ENCODE measurements at regions not wholly inside any gene's neighbourhood (a gene's known extent, or its start where the extent isn't known, plus 50 kb on each side); places are given as distances from the start of the nearest gene placed in this dataset.

DNA sequence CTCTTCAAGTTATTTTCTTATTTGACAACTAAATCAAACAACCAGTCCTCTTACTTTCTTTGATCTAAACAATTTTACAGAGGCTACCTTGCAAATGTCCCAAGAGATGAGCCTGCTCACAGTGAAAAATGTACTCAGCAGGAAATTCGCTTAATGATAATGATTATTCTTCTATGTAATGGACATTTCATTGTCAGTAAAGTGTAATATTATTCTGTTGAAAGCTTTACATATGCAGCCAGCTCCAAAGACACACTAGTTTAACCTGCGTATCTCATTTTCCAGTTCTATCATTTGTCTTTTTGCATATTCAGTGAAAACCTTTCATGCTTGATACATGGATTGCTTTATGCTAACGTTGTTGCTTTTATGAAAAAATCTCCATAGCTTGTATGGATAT is 758.7 kb upstream of the ZNF608 start:
- TF ChIP-seq, protein P1, sequence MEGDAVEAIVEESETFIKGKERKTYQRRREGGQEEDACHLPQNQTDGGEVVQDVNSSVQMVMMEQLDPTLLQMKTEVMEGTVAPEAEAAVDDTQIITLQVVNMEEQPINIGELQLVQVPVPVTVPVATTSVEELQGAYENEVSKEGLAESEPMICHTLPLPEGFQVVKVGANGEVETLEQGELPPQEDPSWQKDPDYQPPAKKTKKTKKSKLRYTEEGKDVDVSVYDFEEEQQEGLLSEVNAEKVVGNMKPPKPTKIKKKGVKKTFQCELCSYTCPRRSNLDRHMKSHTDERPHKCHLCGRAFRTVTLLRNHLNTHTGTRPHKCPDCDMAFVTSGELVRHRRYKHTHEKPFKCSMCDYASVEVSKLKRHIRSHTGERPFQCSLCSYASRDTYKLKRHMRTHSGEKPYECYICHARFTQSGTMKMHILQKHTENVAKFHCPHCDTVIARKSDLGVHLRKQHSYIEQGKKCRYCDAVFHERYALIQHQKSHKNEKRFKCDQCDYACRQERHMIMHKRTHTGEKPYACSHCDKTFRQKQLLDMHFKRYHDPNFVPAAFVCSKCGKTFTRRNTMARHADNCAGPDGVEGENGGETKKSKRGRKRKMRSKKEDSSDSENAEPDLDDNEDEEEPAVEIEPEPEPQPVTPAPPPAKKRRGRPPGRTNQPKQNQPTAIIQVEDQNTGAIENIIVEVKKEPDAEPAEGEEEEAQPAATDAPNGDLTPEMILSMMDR (IDR thresholded peaks at IDR 0.05): no peak
- no peak for ATAC-seq
- Histone ChIP-seq H3K36me3 (ENCODE audit: low read depth) (no peaks in the 10 kb centered on the region), H3K4me1 (ENCODE audit: low read depth) (no peaks in the 10 kb centered on the region), H3K9me3 (no peaks in the 10 kb centered on the region), H3K4me3 (no peak overlapping the region)
- intact Hi-C loops (cut with DNase I, micrococcal nuclease): no loop called here
- no peak for DNase-seq

DNA sequence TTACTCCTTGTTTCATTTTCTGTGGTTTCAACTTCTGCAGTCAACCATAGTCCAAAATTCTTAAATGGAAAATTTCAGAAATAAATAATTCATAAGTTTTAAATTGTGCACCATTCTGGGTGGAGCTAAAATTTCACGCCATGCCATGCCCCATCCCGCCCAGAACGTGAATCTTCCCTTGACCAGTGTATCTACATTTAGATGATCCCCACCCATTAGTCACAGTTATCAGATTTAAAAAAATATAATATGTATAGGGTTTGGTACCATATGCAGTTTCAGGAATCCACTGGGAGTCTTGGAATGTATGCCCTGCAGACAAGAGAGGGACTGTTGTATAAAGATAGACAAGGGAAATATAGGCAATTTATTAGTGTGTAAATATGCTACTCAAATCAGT is 759.7 kb upstream of the ZNF608 start:
- Histone ChIP-seq H3K36me3 (ENCODE audit: low read depth) (no peaks in the 10 kb centered on the region), H3K4me3 (no peak overlapping the region), H3K9me3 (no peaks in the 10 kb centered on the region), H3K4me1 (ENCODE audit: low read depth) (no peaks in the 10 kb centered on the region)
- ATAC-seq (no peak), DNase-seq (no peak)
- intact Hi-C loops (cut with DNase I, micrococcal nuclease): no loop called here
- TF ChIP-seq, protein P1 (IDR thresholded peaks at IDR 0.05): no peak

DNA sequence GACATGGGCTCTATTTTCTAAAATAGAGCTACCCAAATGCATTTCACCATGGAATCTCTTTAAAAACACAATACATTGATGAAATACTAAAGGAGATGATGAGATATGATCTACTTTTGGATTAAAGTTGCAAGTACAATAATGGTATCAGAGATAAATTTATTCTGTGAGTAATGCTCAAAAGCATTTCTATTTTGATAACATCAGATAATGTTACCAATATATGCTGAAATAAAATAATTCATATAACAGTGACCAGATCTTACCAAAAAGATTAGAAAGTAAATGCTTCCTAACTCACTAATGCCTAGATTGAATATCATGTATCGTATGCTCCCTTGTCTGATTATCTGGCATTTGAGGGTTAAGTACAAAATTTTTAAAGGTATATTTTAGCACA is 761.8 kb upstream of the ZNF608 start:
- TF ChIP-seq, protein P1 (IDR thresholded peaks at IDR 0.05): no peak
- Histone ChIP-seq H3K9me3 (no peaks in the 10 kb centered on the region), H3K4me3 (no peak overlapping the region), H3K4me1 (ENCODE audit: low read depth) (no peaks in the 10 kb centered on the region), H3K36me3 (ENCODE audit: low read depth) (no peaks in the 10 kb centered on the region)
- intact Hi-C loops (cut with DNase I, micrococcal nuclease): no loop called here
- no peak for DNase-seq
- no peak for ATAC-seq

DNA sequence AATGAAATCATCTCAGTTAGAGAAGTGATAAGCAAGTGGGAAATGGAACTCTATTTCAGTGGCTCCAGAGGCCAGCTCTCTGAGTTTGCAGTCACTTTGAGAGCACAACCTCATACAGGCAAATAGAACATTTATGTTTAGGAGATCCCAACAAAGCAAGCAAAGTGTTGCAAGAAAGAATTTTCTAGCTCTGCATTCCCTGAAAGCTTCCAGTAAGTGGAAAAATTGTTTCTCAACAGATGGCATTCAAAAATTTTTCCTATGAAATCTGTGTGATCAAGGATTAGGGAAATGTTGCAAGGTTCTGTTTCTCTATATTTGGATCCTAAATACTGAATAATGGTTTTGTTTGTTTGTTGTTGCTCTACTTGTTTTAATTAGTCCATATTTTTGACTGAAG is 764.2 kb upstream of the ZNF608 start:
- Histone ChIP-seq H3K9me3 (no peaks in the 10 kb centered on the region), H3K4me1 (ENCODE audit: low read depth) (no peaks in the 10 kb centered on the region), H3K4me3 (no peak overlapping the region), H3K36me3 (ENCODE audit: low read depth) (no peaks in the 10 kb centered on the region)
- intact Hi-C loops (cut with DNase I, micrococcal nuclease): no loop called here
- no peak for ATAC-seq
- TF ChIP-seq, protein P1 (IDR thresholded peaks at IDR 0.05): no peak
- DNase-seq: no peak

DNA sequence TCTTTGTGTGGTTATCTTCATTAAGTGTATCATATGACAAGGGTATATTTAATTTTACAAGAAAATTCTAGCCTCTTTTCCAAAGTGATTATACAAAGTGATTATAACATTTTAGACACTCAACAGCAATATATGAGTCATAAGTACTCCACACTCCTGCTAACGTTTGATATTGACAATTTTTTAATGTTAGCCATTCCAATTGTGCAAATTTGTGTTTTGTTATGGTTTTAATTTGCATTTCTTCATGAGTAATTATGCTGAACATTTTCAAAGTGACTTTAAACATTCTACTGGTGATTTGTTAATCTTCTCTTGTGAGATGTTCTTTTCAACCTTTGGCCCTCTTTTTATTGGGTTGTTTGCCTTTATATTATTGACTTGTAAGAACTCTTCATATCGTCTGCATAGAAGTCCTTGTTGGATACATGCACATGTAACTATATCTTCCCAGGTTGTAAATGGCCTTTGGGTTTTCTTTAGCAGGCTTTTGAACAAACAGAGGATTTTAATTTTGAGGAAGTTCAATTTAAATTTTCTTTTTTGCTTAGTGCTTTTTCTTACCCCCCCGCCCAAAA is 771.6 kb upstream of the ZNF608 start:
- TF ChIP-seq, protein P1 (IDR thresholded peaks at IDR 0.05): no peak
- Histone ChIP-seq H3K4me1 (ENCODE audit: low read depth) (no peaks in the 10 kb centered on the region), H3K9me3 (no peaks in the 10 kb centered on the region), H3K4me3 (no peak overlapping the region), H3K36me3 (ENCODE audit: low read depth) (no peaks in the 10 kb centered on the region)
- intact Hi-C loops (cut with DNase I, micrococcal nuclease): no loop called here
- DNase-seq: no peak
- ATAC-seq: peak; percentile 84

DNA sequence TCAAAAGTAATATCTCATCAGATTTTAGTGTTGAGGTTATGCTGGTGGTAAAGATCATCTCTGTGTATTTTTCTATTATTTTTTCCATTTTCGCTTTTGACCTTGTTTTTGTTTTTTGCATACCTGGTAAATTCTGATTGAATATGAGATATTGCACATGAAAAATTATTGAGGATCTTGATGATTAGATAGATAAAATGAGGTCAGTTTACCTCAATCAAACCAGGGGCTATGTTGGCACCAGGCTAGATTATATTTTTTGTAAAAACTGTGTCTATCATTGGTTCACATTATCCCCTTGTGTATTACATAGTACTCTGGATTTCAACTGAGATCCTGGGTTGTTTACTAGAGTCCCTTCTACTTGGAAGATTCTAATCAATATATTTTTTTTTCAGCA is 774.9 kb upstream of the ZNF608 start:
- H3K4me1 ChIP-seq (ENCODE audit: low read depth): no peaks in the 10 kb centered on the region
- no peak overlapping the region for H3K4me3 ChIP-seq
- DNase-seq: no peak
- no peaks in the 10 kb centered on the region for H3K9me3 ChIP-seq
- ATAC-seq: no peak
- intact Hi-C loops (cut with DNase I, micrococcal nuclease): no loop called here
- TF ChIP-seq, protein P1 (IDR thresholded peaks at IDR 0.05): no peak
- H3K36me3 ChIP-seq (ENCODE audit: low read depth): no peaks in the 10 kb centered on the region

Measured in mucosa of descending colon (tissue), 3 donors.